GM19467 (cell line): ENCODE measurements at regions not wholly inside any gene's neighbourhood (a gene's known extent, or its start where the extent isn't known, plus 50 kb on each side); places are given as distances from the start of the nearest gene placed in this dataset.
"Not testable (repeated sequence)": the region's sequence is repeated elsewhere in the genome, so short reads cannot be mapped to it uniquely, and the experiment has no call there.

ENCODE experiments used
- ATAC-seq: cut with Tn5 transposase; IDR thresholded peaks from one replicate; pipeline ENCODE4 v1.9.1; 2021; ENCODE audit warnings: mild to moderate bottlenecking, moderate library complexity; ENCODE audit not compliant: unreplicated experiment

- ATAC-seq: no peak
Observed at GRCh38 chr22:49677495-49677889, 150.2 kb downstream of the BRD1 start.

- no peak for ATAC-seq
Observed at GRCh38 chr22:49676783-49677494, 150.7 kb downstream of the BRD1 start.

- no peak for ATAC-seq
Observed at GRCh38 chr22:49676230-49676629, 151.4 kb downstream of the BRD1 start.

GRCh38 chr22:49674479-49675050, 153.1 kb downstream of the BRD1 start:
- no peak for ATAC-seq

- ATAC-seq: no peak
Observed at GRCh38 chr22:49673048-49673447, 154.6 kb downstream of the BRD1 start.

- no peak for ATAC-seq
Observed at GRCh38 chr22:49672014-49672516, 155.6 kb downstream of the BRD1 start.

GRCh38 chr22:49671331-49672013, 156.2 kb downstream of the BRD1 start:
- ATAC-seq: no peak

GRCh38 chr22:49670456-49671330, 157.0 kb downstream of the BRD1 start:
- no peak for ATAC-seq

GRCh38 chr22:49669969-49670455, 157.7 kb downstream of the BRD1 start:
- not testable (repeated sequence) for ATAC-seq

- not testable (repeated sequence) for ATAC-seq
Observed at GRCh38 chr22:49669427-49669968, 158.2 kb downstream of the BRD1 start.

GRCh38 chr22:49668402-49668801, 159.3 kb downstream of the BRD1 start:
- no peak for ATAC-seq

GRCh38 chr22:49667236-49667635, 160.4 kb downstream of the BRD1 start:
- no peak for ATAC-seq

GRCh38 chr22:49666146-49666809, 161.4 kb downstream of the BRD1 start:
- no peak for ATAC-seq

GRCh38 chr22:49664891-49665290, 162.8 kb downstream of the BRD1 start:
- ATAC-seq: no peak

GRCh38 chr22:49664371-49664881, 163.2 kb downstream of the BRD1 start:
- ATAC-seq: no peak

GRCh38 chr22:49663823-49664222, 163.8 kb downstream of the BRD1 start:
- ATAC-seq: no peak

GRCh38 chr22:49663311-49663711, 164.4 kb downstream of the BRD1 start:
- no peak for ATAC-seq

GRCh38 chr22:49662681-49663080, 165.0 kb downstream of the BRD1 start:
- no peak for ATAC-seq

- no peak for ATAC-seq
Observed at GRCh38 chr22:49660794-49661781, 166.6 kb downstream of the BRD1 start.
